Stimulated activated CD4-positive, alpha-beta T cell treated with anti-CD3 and anti-CD28 coated beads, Interleukin-2, amount 100 ng/mL, for 24 hours (primary cell): ENCODE measurements at regions not wholly inside any gene's neighbourhood (a gene's known extent, or its start where the extent isn't known, plus 50 kb on each side); places are given as distances from the start of the nearest gene placed in this dataset.

ENCODE experiments used
- DNase-seq, 2 donors: peaks; one replicate each; pipeline ENCODE4 v3.0.0-alpha.2; 2020

DNA sequence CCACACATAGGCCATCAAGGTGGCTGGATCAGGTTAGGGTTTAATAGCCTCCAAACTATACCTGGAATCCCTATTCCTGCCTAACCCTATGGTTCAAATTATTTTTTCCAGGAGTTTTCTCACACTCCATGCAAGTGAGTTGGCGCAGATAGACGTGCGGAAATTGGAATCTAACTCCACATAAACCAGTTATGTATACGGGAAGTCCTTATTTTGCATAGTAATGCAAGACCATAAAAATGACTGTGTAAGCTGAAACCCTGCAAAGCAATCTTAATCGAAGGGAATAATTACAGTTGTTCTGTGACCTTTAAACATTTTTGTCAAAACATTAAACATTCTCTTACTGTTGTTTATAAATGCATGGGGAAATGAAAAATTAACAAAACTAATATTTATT, 200.1 kb upstream of the SIX2 start:
- no peak for DNase-seq

DNA sequence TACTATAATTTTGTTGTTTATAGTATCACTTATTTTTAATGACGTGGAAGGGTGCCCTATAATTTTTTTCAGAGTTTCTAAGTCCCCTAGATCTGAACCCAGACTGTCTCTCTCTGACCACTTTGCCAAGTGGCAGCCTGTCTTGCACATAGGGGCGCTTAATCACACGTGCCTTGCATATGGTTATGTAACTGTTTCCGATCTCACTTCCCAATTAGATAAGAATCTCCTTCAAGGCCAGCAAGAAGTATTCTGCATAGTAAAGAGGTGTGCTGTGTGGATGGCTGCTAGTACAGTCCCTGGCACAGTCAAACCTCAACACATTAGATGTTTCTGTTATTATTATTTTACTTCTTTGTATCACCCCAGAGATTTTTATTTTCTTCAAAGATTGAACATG, 197.8 kb upstream of the SIX2 start:
- no peak for DNase-seq

DNA sequence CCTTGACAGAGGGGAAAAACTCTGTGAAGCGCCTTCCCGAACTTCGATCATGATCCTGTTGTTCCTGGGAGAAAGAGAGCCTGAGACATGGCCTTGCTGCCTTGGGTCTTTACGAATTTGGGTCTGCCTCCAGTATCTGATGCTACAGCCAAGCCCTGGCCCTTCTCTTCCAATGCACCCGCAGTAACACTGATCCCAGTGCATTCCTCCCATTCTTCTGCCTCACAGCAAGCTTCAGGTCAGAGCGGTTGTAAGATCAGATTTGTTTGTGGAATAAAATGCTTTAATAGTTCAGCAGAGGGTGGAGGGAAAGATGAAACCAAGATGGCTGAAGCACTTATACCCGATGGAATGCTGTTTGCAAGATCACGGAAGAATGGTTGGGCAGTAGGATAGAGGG, 196.7 kb upstream of the SIX2 start:
- DNase-seq = no peak

DNA sequence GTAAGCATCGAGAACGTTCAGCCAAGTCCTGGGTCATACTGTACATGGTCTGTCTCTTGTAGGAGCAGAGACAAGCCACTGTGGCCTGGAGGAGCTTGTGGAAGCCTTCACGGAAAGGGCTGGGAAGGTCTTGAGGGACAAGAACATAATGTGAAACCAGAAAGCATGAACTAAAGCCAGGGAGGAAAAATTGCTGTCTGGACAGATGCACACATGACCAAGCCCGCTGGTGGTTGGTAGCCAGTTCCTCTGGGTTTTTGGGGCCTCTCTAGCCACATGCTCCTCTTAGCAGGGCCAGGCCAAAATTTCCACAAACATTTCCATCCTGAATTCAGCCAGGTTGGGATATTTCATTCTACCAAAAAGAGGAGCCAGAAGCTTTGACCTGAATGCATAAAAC, 196.2 kb upstream of the SIX2 start:
- no peak for DNase-seq

DNA sequence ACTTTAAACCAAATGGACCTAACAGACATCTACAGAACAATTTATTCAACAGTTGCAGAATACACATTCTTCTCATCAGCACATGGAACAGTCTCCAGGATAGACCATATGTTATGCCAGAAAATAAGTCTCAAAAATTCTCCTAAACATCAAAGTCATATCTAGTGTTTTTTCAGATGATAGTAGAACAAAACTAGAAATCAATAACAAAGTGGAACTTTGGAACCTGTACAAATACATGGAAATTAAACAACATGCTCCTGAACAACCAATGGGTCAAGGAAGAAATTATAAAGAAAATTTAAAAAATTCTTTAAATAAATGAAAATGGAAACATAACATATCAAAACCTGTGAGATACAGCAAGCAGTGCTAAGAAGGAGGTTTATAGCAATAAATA, 194.1 kb upstream of the SIX2 start:
- DNase-seq = no peak

DNA sequence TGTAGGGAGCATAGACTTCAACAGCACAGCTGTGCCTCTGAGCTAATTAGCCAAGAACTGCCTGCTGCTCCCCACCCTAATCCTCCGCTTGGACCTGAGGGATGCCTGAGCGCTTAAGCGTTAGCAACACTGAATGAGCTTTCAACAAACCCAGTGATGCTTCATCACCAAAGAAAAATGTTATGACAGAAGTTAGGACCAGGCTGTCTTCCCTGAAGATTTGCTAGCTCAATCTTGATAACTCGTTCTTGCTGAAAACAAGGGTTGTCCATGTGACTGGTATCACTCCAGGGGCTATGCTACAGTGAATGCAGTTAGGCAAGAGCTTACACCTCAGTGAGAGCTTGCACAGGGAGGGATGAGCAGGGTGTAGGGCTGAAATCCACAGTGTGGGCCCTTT, 190.7 kb upstream of the SIX2 start:
- no peak for DNase-seq

DNA sequence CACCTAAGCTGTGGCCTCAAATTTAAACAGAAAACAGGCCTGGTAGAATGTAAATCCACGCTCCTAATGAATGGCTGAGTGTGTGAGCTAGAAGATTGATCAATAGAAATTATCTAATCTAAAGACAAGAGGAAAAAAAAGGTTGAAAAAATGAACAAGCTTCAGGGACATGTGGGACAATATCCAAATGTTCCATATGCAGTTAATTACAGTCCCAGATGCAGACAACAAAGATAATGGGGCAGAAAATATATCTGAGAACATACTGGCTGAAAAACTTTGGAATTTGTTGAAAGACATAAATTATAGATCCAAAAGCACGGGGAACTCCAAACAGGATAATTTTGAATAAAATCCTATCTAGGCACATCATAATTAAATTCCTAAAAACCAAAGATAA, 186.7 kb upstream of the SIX2 start:
- DNase-seq = no peak

DNA sequence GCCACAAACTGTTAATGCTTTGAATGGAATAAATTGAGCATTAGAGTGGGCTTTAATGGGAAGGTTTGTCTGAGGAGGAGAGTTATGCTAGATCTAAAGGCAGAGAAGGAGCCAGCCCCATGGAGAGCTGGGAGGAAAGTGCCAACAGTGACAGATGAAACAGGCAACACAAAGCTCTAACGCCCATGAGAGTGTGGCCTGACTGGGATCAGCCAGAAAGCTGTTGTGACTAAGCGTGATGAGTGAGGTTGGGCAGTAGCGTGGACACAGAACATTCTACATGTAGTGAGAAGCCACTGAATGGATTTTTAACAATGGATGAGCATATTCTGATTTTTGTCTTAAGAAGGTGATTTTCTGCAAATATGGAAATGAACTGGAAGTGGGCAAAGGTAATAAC, 185.3 kb upstream of the SIX2 start:
- no peak for DNase-seq

DNA sequence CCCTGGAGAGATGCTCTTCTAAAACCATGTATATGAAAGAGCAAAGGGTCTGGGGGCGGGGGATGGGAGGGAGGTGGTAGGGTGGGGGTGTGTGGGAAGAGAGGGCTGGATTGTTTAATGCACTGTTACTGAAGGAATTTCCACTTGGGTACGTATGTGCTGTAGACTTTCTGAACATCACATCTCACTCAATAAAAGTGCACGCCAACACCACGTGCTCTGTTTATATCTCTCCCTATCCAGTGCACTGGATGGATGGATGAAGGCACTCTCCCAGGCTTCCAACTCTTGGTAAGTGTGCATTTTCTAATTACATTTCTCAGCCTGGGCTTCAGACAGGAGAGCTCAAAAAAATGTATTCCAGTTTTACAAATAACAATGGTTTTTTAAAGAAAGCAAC, 184.3 kb upstream of the SIX2 start:
- no peak for DNase-seq

DNA sequence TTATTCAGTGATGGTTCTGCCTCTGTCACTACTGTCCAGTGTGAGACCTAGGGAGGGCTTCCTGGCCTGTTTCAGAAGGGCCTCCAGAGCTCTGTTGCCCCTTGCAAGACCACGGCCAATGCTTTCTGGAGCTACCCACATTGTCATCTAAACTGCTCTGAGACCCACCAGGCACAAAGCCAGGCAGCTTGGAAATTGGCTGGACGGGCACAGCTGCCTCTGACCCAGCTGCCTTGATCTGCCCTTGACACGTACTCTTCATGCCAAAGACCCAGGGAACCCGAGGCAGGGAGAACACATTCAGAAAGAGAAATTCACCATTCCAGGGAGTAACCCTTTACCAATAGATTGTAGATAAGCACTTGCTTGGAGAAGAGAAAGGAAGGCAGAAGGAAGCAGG, 183.7 kb upstream of the SIX2 start:
- no peak for DNase-seq

DNA sequence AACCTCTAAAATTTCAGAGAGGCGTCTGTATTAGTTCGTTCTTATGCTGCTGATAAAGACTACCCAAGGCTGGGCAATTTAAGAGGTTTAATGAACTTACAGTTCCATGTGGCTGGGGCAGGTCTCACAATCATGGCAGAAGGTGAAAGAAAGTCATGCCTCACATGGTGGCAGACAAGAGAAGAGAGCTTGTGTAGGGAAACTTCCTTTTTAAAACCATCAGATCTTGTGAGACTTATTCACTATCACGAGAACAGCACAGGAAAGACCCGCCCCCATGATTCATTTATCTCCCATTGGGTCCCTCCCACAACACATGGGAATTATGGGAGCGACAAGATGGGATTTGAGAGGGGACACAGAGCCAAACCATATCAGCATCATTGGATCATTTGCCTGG, 183.2 kb upstream of the SIX2 start:
- DNase-seq = no peak

DNA sequence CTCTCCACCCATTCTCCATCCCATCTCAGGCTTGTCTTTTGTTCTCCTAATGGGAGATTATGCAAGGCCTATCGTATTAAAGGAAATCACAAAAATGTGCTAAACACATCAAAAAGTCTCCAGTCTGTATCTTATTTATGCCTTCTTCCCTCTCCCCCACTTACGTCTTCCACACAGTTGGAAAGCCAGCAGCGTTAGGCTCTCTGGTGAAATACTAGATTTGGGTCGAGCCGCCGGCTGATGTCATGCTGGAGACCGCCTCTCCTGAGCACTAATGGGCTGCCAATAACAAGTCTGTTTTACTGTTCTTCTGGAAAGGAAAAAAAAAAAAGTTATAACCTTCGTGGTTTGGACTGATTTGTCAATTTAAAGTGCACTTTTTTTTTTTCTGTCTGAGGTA, 182.7 kb upstream of the SIX2 start:
- no peak for DNase-seq

DNA sequence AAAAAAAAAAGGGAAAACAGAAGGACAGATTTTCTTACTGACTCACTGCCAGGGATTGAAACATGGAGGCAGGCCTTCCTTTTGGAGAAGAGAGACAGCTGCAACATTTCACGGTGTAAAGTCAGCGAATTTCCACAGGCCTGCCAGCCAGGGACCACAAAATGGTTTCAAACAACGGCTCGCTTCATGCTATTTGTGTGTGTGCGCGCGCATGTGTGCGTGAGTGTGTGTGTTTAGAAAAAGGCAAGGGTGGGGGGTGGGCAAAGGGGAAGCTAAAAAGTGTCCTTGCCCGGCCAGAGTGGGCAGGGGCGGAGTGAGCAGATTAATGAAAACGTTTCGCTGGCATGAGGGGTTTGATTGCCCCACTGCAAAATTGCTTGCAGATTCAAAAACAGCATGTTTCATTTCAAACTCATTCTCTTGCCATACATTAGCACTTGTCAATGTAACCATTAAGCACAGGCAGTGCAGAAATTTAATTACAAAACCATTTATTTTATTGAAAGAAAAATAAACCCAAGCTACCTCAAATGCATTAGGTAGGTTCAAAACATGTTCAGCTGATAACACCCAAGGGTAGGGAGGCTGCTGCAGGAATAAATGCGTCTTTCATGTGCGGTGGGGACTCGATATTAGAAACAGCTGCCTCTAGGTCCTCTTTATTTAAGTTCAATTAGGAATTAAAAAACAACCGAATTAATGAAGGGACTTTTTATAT, 182.1 kb upstream of the SIX2 start:
- DNase-seq = no peak

DNA sequence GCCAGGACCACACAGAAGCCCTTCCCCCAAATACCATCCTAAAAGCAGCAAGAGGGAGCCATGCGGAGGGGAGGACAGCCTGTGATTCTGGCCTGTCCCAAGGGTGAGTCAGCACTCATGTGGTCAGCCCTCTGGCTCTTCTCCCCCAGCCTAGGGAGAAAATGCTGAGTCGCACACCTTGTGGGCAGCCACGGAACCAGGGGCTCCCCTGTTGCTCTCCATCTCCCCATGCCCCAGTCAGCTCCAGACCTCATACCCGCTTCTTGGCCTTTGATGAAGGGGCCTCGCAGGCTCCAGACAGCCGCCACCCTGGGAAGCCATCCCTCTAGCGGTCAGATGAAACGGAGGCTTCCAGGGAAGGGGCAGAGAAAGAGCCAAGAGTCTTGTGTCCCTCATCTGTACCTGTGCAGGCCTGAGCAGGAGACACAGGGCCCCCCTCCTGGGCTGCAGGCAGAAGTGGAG, 181.3 kb upstream of the SIX2 start:
- DNase-seq = no peak

DNA sequence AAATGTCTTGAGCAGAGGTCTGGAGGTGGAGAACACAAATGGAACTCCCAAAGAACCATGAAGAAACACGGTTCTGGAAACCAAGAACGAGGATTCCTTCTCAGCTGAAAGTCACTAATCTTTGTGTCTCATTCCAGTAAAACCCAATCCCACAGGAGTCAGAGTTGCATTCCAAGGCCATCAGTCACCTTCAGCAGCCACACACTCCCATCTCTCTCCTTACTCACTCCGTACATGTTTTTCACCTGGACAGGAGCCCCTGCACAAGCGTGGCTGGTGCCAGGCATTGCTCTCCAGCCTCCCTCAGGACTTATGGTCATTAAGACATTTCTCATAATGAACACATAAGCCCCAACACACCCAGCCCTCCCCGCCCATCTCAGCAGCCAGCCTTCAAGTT, 175.4 kb upstream of the SIX2 start:
- DNase-seq = no peak

DNA sequence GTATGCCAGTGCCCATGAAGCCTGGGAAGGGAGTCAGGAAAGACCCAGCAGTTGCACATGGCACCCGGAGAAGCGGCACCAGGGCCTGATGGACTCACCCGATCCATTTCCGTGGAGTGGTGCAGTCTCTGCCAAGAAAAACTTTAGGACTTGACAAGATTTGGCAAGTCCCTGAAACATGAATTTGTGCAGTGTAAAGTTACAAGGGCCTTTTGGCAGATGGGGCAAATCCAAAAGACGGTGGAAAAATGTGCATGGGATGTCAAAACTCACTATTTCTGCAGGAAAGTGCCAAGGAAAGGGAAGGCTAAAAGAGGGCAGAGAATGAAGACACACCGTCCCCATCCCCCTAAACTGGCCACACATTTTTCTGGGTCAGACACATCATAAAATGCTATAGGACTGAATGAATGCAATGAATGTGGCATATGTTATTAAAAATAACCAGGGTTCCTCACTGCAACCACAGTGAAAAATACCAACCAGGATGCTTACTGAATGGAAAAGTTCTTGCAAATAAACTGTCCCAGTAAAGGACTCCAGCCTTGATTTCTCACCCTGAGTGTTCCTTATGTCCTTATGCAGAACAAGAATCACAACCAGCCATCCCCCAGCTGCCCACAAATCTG, 173.5 kb upstream of the SIX2 start:
- DNase-seq = no peak

DNA sequence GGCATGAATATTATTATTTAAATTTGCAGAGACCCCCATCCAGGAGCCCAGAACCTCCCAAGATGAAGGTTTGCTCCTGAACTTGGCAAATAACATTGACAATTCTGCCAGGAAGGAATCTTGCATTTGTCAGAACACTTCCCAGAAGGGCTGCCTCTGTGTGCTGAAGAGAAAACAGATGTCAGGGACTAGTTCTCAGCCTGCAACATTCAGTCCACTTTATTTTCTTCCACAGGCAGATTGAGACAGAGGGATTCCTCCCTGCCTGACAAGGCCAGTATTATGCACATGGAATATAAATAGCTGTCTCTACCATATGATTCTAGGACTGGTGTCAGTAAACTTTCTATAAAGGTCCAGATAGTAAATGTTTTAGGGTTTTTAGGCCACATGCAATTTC, 171.5 kb upstream of the SIX2 start:
- DNase-seq = no peak

DNA sequence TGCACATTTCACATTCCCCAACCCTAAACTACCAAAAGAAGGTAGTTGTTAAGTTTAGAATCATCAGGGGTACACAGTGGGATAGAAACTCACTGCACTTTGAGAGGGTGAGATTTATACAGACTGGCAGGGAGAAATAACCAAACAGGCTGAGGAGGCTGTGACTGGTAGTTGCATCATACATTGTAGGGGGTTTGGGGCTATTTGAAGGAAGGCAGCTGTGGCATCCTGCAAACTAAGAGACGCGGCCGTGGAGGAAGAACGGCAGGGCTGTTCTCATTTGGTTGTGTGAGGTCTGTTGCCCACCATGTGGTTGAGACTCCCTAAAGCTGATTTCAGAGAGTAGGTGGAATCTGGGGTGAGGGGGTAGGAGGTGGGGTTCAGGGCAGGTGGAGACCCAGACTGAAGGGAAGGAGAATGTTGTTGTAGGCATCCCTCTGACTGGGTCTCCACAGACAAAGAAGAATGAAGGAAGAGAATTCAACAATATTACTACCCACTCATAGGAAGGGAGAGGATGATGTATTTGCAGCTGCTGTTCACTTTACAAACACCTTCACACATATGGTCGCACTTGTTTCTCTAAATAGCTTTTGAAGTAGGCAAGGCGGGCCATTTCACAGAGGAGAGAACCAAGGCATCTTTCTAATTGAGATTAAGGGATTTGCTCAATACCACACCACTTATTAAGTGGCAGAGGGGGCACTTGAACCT, 170.9 kb upstream of the SIX2 start:
- DNase-seq = no peak

DNA sequence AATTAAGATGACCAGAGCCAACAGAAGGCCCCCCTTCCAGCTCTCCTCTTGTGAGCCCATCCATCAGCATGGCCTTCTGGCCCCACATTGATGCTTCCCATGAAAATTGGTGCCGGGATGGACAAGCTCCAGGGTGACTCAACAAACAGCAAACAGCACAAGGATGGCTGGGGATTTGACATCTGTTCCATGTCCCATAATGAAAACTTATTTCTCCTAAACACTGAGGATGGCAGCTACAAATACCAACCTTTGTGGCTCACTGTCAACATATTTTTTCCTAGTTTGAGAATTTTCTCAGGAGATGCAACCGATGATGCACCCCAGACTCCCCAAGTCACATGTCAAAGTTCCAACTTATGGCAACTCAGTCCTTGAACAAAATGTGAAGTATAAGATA, 169.6 kb upstream of the SIX2 start:
- DNase-seq = no peak

DNA sequence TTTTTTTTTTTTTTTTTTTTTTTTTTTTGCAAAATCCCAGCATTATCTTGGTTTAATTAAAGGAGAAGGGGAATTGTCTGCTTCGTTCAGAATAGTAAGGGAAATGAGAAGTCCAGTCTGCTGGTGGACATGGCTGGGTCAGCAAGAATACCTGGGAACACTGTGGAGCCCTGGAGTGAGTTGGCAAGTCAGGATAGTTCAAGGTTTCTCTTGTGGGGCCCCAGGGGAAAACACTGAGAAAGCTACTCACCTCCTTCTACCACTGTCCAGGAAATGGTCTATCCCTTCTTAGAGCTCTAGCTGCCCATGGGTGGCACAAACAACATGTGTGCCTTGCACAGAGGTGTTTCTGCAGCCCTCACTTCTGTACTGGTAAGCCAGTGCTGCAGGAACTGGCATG, 169.1 kb upstream of the SIX2 start:
- no peak for DNase-seq

DNA sequence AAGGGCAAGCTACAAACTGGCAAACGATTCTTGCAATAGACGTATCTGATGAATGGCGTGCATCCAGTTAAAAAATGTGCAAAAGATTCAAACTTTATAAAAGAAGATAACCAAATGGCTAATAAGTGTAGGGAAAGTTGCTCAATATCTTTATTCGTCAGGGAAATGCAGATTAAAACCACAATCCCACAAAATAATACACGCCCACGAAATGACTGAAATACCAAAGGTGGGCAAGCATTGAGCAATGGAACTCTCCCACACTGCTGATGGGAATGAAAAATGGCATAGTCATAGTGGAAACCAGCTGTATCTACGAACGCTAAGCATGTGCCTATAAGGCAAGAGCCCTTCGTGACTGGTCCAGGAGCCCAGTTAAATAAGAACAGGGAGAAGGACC, 168.6 kb upstream of the SIX2 start:
- DNase-seq = no peak

DNA sequence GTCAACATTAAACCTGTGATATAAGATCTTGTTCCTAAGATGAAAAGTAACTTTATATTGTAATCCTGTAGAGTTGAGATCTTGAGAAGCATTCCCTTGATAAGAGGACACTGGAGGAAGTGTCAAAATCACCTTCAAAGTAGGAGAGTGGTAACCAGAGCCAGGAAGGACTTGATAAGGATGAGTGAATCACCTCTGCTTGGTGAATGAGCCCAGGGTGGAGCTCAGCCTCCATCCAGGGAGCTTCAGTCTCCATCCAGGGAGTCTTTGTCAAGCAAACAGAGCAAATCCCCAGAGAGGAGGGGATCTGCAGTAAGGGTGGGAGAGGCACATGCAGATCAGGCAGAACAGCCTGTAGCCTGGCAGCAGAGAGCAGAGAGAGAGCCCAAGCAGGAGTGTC, 167.1 kb upstream of the SIX2 start:
- DNase-seq = no peak

DNA sequence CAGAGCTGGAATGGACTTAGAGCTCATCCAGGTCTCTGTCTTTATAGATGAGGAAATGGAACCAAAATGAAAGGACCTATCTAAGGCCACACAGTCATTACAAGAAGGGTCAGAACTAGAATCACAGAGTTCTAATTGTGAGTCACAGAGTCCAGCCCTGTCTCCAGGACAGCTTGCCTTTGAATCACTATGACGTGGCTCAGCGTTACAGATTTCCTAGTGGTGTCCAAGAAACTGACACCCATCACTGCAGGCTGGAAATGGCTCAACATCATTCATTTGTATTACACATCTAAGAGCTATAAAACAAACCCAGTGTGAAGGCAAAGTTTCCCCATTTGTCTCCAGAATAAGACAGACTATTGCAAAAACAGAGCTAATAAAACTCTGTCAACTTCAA, 164.3 kb upstream of the SIX2 start:
- no peak for DNase-seq

DNA sequence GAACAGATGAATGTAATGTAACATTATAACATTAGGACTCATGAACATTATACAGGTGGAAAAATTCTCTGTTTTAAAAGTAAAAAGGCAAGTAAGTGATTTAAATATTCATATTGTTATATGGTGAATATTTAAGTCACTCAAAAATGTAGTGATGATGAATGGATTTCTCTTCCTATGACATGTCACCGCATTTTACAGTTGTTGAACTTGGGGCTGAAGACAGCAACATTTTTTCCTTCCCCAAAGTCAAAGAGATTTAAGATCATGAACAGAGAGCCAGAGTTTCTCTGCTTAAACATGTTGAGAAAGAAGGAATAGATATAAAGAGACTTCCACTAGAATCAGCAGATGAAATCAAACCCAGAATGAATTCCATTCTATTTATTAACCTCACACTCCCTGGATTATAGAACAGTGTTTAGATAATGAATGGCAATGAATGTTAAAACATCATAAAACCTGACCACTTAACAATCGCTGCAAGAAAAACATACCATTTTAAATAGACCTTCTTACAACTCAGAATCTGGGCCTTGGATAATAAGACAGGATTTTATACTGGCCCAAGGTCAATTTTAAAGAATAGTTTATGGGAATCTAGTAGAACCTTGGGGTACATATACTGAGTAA, 163.6 kb upstream of the SIX2 start:
- no peak for DNase-seq
